ENCODE measurements at regions not wholly inside any gene's neighbourhood (a gene's known extent, or its start where the extent isn't known, plus 50 kb on each side); places are given as distances from the start of the nearest gene placed in this dataset.

- no peak for DNase-seq (ENCODE audit: low read depth in 2 of 2)
Measured at GRCh38 chr10:69684020-69684980, 54.3 kb downstream of the FAM241B start.

- no peak for DNase-seq (ENCODE audit: low read depth in 2 of 2)
Measured at GRCh38 chr10:69684981-69685353, 54.9 kb downstream of the FAM241B start.

- no peak for DNase-seq (ENCODE audit: low read depth in 2 of 2)
Measured at GRCh38 chr10:69685426-69685801, 55.4 kb downstream of the FAM241B start.

- DNase-seq (ENCODE audit: low read depth in 2 of 2), result no peak
Measured at GRCh38 chr10:69685802-69686585, 55.9 kb downstream of the FAM241B start.

GRCh38 chr10:69686866-69687265 is 56.8 kb downstream of the FAM241B start:
- DNase-seq (ENCODE audit: low read depth in 2 of 2), result no peak

GRCh38 chr10:69687426-69687825 is 57.4 kb downstream of the FAM241B start:
- DNase-seq (ENCODE audit: low read depth in 2 of 2), result no peak

GRCh38 chr10:69692267-69692666 is 62.2 kb downstream of the FAM241B start:
- DNase-seq (ENCODE audit: low read depth in 2 of 2), result no peak

GRCh38 chr10:69692891-69693290 is 62.8 kb downstream of the FAM241B start:
- no peak for DNase-seq (ENCODE audit: low read depth in 2 of 2)

GRCh38 chr10:69693886-69694285 is 63.8 kb downstream of the FAM241B start:
- DNase-seq (ENCODE audit: low read depth in 2 of 2), result no peak

- no peak for DNase-seq (ENCODE audit: low read depth in 2 of 2)
Measured at GRCh38 chr10:69696073-69696731, 66.2 kb downstream of the FAM241B start.

GRCh38 chr10:69697006-69697405 is 67.0 kb downstream of the FAM241B start:
- no peak for DNase-seq (ENCODE audit: low read depth in 2 of 2)

- no peak for DNase-seq (ENCODE audit: low read depth in 2 of 2)
Measured at GRCh38 chr10:69703256-69703655, 73.2 kb downstream of the FAM241B start.

GRCh38 chr10:69703766-69704630 is 74.0 kb downstream of the FAM241B start:
- DNase-seq (ENCODE audit: low read depth in 2 of 2), result no peak

GRCh38 chr10:69709366-69709941 is 79.4 kb downstream of the FAM241B start:
- DNase-seq (ENCODE audit: low read depth in 2 of 2), result no peak

GRCh38 chr10:69710008-69710888 is 80.2 kb downstream of the FAM241B start:
- no peak for DNase-seq (ENCODE audit: low read depth in 2 of 2)

GRCh38 chr10:69712342-69712741 is 82.3 kb downstream of the FAM241B start:
- no peak for DNase-seq (ENCODE audit: low read depth in 2 of 2)

GRCh38 chr10:69714572-69714971 is 84.5 kb downstream of the FAM241B start:
- DNase-seq (ENCODE audit: low read depth in 2 of 2), result no peak

- no peak for DNase-seq (ENCODE audit: low read depth in 2 of 2)
Measured at GRCh38 chr10:69715156-69715898, 85.3 kb downstream of the FAM241B start.

- DNase-seq (ENCODE audit: low read depth in 2 of 2), result no peak
Measured at GRCh38 chr10:69715899-69716606, 85.7 kb upstream of the COL13A1 start.

Data from stimulated activated CD8-positive, alpha-beta memory T cell treated with anti-CD3 and anti-CD28 coated beads, Interleukin-15, amount 100 ng/mL, for 48 hours (primary cell).